GM12878 (cell line): ENCODE measurements at regions not wholly inside any gene's neighbourhood (a gene's known extent, or its start where the extent isn't known, plus 50 kb on each side); places are given as distances from the start of the nearest gene placed in this dataset.
A peak's percentile ranks its signal among the peaks of the same experiment; 100 is the strongest.

Source experiments
- ATAC-seq: fragments of 200-7000 bp; cut with Tn5 transposase; 3 replicates; pipeline ENCODE4 v1.9.1; 2020; ENCODE audit warnings: mild to moderate bottlenecking, moderate library complexity
- BruUV-seq: library from RNA; stranded (reverse); fragments of 400-500 nt; replicated peaks from 2 replicates; lab custom pipeline; 2021; lab: Mats Ljungman, UMichigan
- CTCF ChIA-PET: fragments of 300-600 bp; sonication (Branson Sonifier 250); formaldehyde crosslinking; extraction: SDS; loops from one replicate; lab custom pipeline; 2021; ENCODE audit warnings: inconsistent platforms; lab: Yijun Ruan, JAX
- POLR2A ChIA-PET: fragments of 350-600 bp; formaldehyde crosslinking; extraction: SDS; loops from one replicate; lab custom pipeline; 2021; ENCODE audit warnings: inconsistent platforms; lab: Charles Lee
- RAD21 ChIA-PET: fragments of 300-600 bp; sonication (Branson Sonifier 250); formaldehyde crosslinking; loops from one replicate; lab custom pipeline; 2023; ENCODE audit warnings: antibody characterized with exemption; ENCODE audit not compliant: unreplicated experiment; lab: Charles Lee
- SMC1A ChIA-PET: fragments of 300-600 bp; sonication (Branson Sonifier 250); formaldehyde crosslinking; loops from one replicate; lab custom pipeline; 2023; ENCODE audit not compliant: unreplicated experiment, uncharacterized antibody; lab: Charles Lee
- DNase-seq: peaks from one replicate; pipeline ENCODE4 v3.0.0-alpha.2; 2011; ENCODE audit warnings: low read depth, low spot score
- FAIRE-seq: peaks from 3 replicates; lab custom pipeline; 2011; peaks lifted over from hg19 to GRCh38; lab: Jason Lieb, UNC
- H2AFZ ChIP-seq: 2 replicates; pipeline ENCODE4 v1.6.0; 2011; ENCODE audit warnings: low read depth, low read length, control low read depth; ENCODE audit not compliant: control insufficient read depth
- H3K27ac ChIP-seq: 2 replicates; pipeline ENCODE4 v1.5.1; 2011; ENCODE audit warnings: control low read depth; ENCODE audit not compliant: control insufficient read depth, insufficient read depth
- H3K27me3 ChIP-seq, 2 experiments: replicated peaks in 1 of 2; 2 replicates each; pipeline versions ENCODE4 v1.6.0 to v1.6.1; 2011; ENCODE audit warnings: low read length in 1 of 2; ENCODE audit not compliant: control insufficient read depth in 2 of 2, insufficient read depth in 2 of 2
- H3K36me3 ChIP-seq, 2 experiments: 2 replicates each; pipeline ENCODE4 v1.5.1; 2011; ENCODE audit warnings: low read length in 1 of 2; ENCODE audit not compliant: control insufficient read depth in 2 of 2, insufficient read depth in 2 of 2
- H3K4me1 ChIP-seq: 2 replicates; pipeline ENCODE4 v1.6.1; 2011; ENCODE audit warnings: mild to moderate bottlenecking, low read length, moderate library complexity, mixed read lengths; ENCODE audit not compliant: control insufficient read depth, insufficient read depth
- H3K4me2 ChIP-seq: 2 replicates; pipeline ENCODE4 v1.6.0; 2011; ENCODE audit warnings: control low read depth; ENCODE audit not compliant: control insufficient read depth, insufficient read depth
- H3K4me3 ChIP-seq: fragments of 200-600 bp; sonication (generic); 2 replicates; pipeline ENCODE4 v1.5.1; 2016
- H3K79me2 ChIP-seq: 2 replicates; pipeline ENCODE4 v1.6.0; 2011; ENCODE audit warnings: low read length; ENCODE audit not compliant: control insufficient read depth, insufficient read depth
- H3K9ac ChIP-seq: 2 replicates; pipeline ENCODE4 v1.8.0; 2011; ENCODE audit warnings: low read length, control low read depth, mixed read lengths; ENCODE audit not compliant: control insufficient read depth, insufficient read depth
- H3K9me3 ChIP-seq: replicated peaks from 3 replicates; pipeline ENCODE4 v1.5.1; 2011; ENCODE audit warnings: mild to moderate bottlenecking, low read length; ENCODE audit not compliant: control insufficient read depth, insufficient read depth
- H4K20me1 ChIP-seq: 2 replicates; pipeline ENCODE4 v1.6.0; 2011; ENCODE audit not compliant: control insufficient read depth, insufficient read depth
- BCL11A ChIP-seq: IDR thresholded peaks from 2 replicates; pipeline ENCODE4 v1.6.1; 2011; ENCODE audit warnings: low read depth, low read length
- CBX5 ChIP-seq: sonication (generic); IDR thresholded peaks from 2 replicates; pipeline ENCODE4 v1.6.1; 2016; ENCODE audit warnings: low read depth, moderate library complexity, mild to moderate bottlenecking, inconsistent platforms
- CHD4 ChIP-seq: fragments of 200-600 bp; sonication (generic); IDR thresholded peaks from 2 replicates; pipeline ENCODE4 v1.6.1; 2016; ENCODE audit warnings: mild to moderate bottlenecking
- HSF1 ChIP-seq: fragments of 150-350 bp; IDR thresholded peaks from 2 replicates; pipeline ENCODE4 v1.6.1; 2014; ENCODE audit warnings: mild to moderate bottlenecking, low read depth, low read length
- KAT2A ChIP-seq: conservative IDR thresholded peaks from 2 replicates; pipeline ENCODE4 v1.6.1; 2011; ENCODE audit warnings: low read depth, low read length; ENCODE audit not compliant: control insufficient read depth
- KDM1A ChIP-seq: fragments of 200-600 bp; sonication (generic); IDR thresholded peaks from 2 replicates; pipeline ENCODE4 v1.6.1; 2016; ENCODE audit warnings: borderline replicate concordance
- NKRF ChIP-seq: fragments of 450-650 bp; conservative IDR thresholded peaks from 2 replicates; pipeline ENCODE4 v1.6.1; 2017; ENCODE audit warnings: mild to moderate bottlenecking, moderate library complexity
- POLR2A ChIP-seq: IDR thresholded peaks from 2 replicates; pipeline ENCODE4 v1.6.1; 2011; ENCODE audit warnings: low read depth, mild to moderate bottlenecking, low read length
- RAD51 ChIP-seq: fragments of 450-650 bp; IDR thresholded peaks from 2 replicates; pipeline ENCODE4 v1.6.1; 2016; ENCODE audit warnings: moderate library complexity, mild to moderate bottlenecking, inconsistent platforms
- SMAD5 ChIP-seq: IDR thresholded peaks from 2 replicates; pipeline ENCODE4 v1.6.1; 2016; ENCODE audit warnings: antibody characterized with exemption, low read depth
- SRF ChIP-seq, 2 experiments: IDR thresholded peaks; 2 replicates each; pipeline ENCODE4 v1.6.1; 2011; ENCODE audit warnings: low read depth in 2 of 2, low read length in 2 of 2, mild to moderate bottlenecking in 1 of 2, moderate library complexity in 1 of 2
- ZBTB11 ChIP-seq: fragments of 450-650 bp; formaldehyde crosslinking; IDR thresholded peaks from 2 replicates; pipeline ENCODE4 v1.5.0; 2022; ENCODE audit warnings: mild to moderate bottlenecking, missing genetic modification characterization
- WGBS: methylation state at CpG from one replicate; pipeline ENCODE4 v1.1.6; 2016; ENCODE audit warnings: low lambda C conversion rate; ENCODE audit not compliant: insufficient replicate concordance, insufficient coverage; ENCODE audit errors: missing lambda C conversion rate; 5-methylcytosine and 5-hydroxymethylcytosine counted together
- in situ Hi-C: fragments of 300-500 bp; cut with MboI; formaldehyde crosslinking; loops from 9 replicates; pipeline ENCODE4 v1.14.3; 2018; ENCODE audit warnings: mixed read lengths
- intact Hi-C: fragments of 100-400 bp; cut with micrococcal nuclease; formaldehyde crosslinking; loops from one replicate; pipeline ENCODE4 v1.14.2; 2022; ENCODE audit not compliant: unreplicated experiment

GRCh38 chr14:75343911-75344310 lies 65.3 kb downstream of the FOS start:
- CTCF ChIA-PET: interaction anchor here (1.3 to 2.5 kb wide), 3 partner anchors 36 to 217 kb away, joined by 4 to 12 read pairs (median 6); no protein-coding TSS in a partner anchor
- DNase-seq: no peak
- WGBS: 100% methylated on average over 2 of the region's 2 CpGs
- POLR2A ChIA-PET: no interaction called here
- Histone ChIP-seq H3K36me3 (no peaks in the 10 kb centered on the region), H4K20me1 (no peaks in the 10 kb centered on the region), H3K27ac (0 out of 2 replicates have a peak overlapping the region, but pooled peaks have one; percentile 28), H3K9ac (no peak overlapping the region), H3K4me3 (no peak overlapping the region), H2AFZ (no peak overlapping the region), H3K27me3 (no peaks in the 10 kb centered on the region), H3K4me2 (no peak overlapping the region)
- SMC1A ChIA-PET: interaction anchor here (0.6 to 1.8 kb wide), 3 partner anchors 35 to 307 kb away, joined by 3 to 6 read pairs (median 3); no protein-coding TSS in a partner anchor
- RAD21 ChIA-PET: interaction anchor here (1.1 to 1.6 kb wide), 3 partner anchors 104 to 143 kb away, joined by 3 to 6 read pairs (median 5); no protein-coding TSS in a partner anchor
- intact Hi-C loops: no loop called here
- in situ Hi-C loops: no loop called here
- no TSS peak for BruUV-seq
- TF ChIP-seq HSF1: no peak
- no peak for TF ChIP-seq BCL11A
- no peak for TF ChIP-seq CBX5
- TF ChIP-seq NKRF: no peak
- no peak for TF ChIP-seq ZBTB11 (CRISPR knock-in tag)
- TF ChIP-seq SRF (IDR thresholded peaks at IDR 0.05; ENCODE audit: low read depth in 2 of 2, low read length in 2 of 2): no peak
- TF ChIP-seq CHD4: no peak
- TF ChIP-seq KDM1A: no peak
- TF ChIP-seq KAT2A: no peak
- TF ChIP-seq POLR2A: no peak
- TF ChIP-seq RAD51: no peak
- TF ChIP-seq SMAD5: no peak
- TF ChIP-seq, all 136 proteins: peak for 0
- no peaks in the 10 kb centered on the region; the same call in 2 of the 3 replicates for H3K9me3 ChIP-seq
- H3K4me1 ChIP-seq: peaks cover 30% of the 10 kb centered on the region
- ATAC-seq (no peak), FAIRE-seq (no peak)
- H3K79me2 ChIP-seq: no peaks in the 10 kb centered on the region
